Mesothelial cell of epicardium (in vitro differentiated cells): ENCODE measurements at regions not wholly inside any gene's neighbourhood (a gene's known extent, or its start where the extent isn't known, plus 50 kb on each side); places are given as distances from the start of the nearest gene placed in this dataset.

Source experiments
- DNase-seq, 2 experiments: peaks; one replicate each; pipeline ENCODE4 v3.0.0; 2021; ENCODE audit warnings: low spot score in 2 of 2; ENCODE audit not compliant: unreplicated experiment in 2 of 2
- H3K27ac Mint-ChIP-seq: 2 replicates; pipeline ENCODE4 v1.8.0; 2021; ENCODE audit warnings: mixed read lengths
- H3K27me3 Mint-ChIP-seq: 2 replicates; pipeline ENCODE4 v1.8.0; 2021; ENCODE audit warnings: low read depth, mixed read lengths
- H3K36me3 Mint-ChIP-seq: 2 replicates; pipeline ENCODE4 v1.8.0; 2021; ENCODE audit warnings: mixed read lengths
- H3K4me1 Mint-ChIP-seq: 2 replicates; pipeline ENCODE4 v1.8.0; 2021; ENCODE audit warnings: mixed read lengths
- H3K4me3 Mint-ChIP-seq: 2 replicates; pipeline ENCODE4 v1.8.0; 2021; ENCODE audit warnings: mild to moderate bottlenecking, moderate library complexity, mixed read lengths
- H3K9me3 Mint-ChIP-seq: 2 replicates; pipeline ENCODE4 v1.8.0; 2021; ENCODE audit warnings: mixed read lengths
- TF ChIP-seq, protein P1 (sequence below): fragments of 200-600 bp; sonication (generic); IDR thresholded peaks from one replicate; pipeline ENCODE4 v1.5.0; 2021; ENCODE audit warnings: antibody characterized with exemption; ENCODE audit not compliant: unreplicated experiment

- no peak for DNase-seq
- Mint-ChIP-seq H3K4me1 (peaks cover 18% of the 10 kb centered on the region), H3K27me3 (peaks cover 6% of the 10 kb centered on the region), H3K36me3 (no peaks in the 10 kb centered on the region), H3K4me3 (no peak overlapping the region), H3K27ac (no peak overlapping the region), H3K9me3 (peaks cover 17% of the 10 kb centered on the region)
- TF ChIP-seq, protein P1, sequence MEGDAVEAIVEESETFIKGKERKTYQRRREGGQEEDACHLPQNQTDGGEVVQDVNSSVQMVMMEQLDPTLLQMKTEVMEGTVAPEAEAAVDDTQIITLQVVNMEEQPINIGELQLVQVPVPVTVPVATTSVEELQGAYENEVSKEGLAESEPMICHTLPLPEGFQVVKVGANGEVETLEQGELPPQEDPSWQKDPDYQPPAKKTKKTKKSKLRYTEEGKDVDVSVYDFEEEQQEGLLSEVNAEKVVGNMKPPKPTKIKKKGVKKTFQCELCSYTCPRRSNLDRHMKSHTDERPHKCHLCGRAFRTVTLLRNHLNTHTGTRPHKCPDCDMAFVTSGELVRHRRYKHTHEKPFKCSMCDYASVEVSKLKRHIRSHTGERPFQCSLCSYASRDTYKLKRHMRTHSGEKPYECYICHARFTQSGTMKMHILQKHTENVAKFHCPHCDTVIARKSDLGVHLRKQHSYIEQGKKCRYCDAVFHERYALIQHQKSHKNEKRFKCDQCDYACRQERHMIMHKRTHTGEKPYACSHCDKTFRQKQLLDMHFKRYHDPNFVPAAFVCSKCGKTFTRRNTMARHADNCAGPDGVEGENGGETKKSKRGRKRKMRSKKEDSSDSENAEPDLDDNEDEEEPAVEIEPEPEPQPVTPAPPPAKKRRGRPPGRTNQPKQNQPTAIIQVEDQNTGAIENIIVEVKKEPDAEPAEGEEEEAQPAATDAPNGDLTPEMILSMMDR: no peak
Observed at GRCh38 chr16:52817696-52818095, 235.0 kb downstream of the CHD9NB start.

- no peak overlapping the region for H3K4me3 Mint-ChIP-seq
- peaks cover 15% of the 10 kb centered on the region for H3K4me1 Mint-ChIP-seq
- TF ChIP-seq, protein P1: no peak
- DNase-seq: no peak
- peaks cover 17% of the 10 kb centered on the region for H3K9me3 Mint-ChIP-seq
- H3K27ac Mint-ChIP-seq: no peak overlapping the region
- H3K36me3 Mint-ChIP-seq: no peaks in the 10 kb centered on the region
- H3K27me3 Mint-ChIP-seq: peaks cover 6% of the 10 kb centered on the region
Observed at GRCh38 chr16:52816993-52817392, 235.7 kb downstream of the CHD9NB start.

DNA sequence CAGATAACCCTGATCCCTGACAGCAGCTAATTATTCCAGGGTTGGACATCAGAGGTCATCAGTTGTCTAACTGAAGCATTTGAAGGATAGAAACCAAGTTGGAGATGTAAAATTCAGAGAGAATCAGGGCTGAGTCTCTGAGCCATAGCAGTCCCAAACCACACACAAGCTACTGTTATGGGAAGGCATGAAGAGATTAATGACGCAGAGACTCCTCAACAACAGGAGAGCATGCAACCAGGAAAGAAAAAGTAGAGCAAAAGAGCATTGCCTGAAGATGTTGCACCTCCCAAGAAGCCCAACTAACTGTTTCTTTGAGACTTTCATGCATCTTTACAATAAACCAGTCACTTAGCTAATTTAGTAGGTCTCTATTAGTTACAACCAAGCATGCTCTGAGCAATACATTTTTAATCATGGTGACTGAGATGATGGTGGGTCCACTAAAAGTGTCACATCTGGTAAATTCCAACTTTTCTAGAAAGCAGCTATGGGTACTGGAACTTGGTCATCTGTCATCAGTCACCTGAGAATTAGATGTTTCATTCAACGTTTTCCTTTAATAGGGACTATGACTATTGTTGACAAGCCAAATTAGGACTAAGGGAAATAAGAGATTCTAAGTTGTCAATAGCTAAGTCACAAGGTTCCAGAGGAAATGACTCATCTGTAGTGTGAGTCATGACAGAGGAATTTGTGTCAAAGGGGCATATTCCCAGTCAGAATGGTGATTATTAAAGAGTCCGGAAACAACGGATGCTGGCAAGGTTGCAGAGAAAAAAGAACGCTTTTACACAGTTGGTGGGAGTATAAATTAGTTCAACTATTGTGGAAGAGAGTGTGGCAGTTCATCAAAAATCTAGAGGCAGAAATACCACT, 239.8 kb downstream of the CHD9NB start:
- Mint-ChIP-seq H3K36me3 (no peaks in the 10 kb centered on the region), H3K4me3 (no peak overlapping the region), H3K27ac (no peak overlapping the region), H3K9me3 (peaks cover 25% of the 10 kb centered on the region), H3K27me3 (peaks cover 5% of the 10 kb centered on the region), H3K4me1 (no peaks in the 10 kb centered on the region)
- DNase-seq: no peak
- TF ChIP-seq, protein P1: no peak

DNA sequence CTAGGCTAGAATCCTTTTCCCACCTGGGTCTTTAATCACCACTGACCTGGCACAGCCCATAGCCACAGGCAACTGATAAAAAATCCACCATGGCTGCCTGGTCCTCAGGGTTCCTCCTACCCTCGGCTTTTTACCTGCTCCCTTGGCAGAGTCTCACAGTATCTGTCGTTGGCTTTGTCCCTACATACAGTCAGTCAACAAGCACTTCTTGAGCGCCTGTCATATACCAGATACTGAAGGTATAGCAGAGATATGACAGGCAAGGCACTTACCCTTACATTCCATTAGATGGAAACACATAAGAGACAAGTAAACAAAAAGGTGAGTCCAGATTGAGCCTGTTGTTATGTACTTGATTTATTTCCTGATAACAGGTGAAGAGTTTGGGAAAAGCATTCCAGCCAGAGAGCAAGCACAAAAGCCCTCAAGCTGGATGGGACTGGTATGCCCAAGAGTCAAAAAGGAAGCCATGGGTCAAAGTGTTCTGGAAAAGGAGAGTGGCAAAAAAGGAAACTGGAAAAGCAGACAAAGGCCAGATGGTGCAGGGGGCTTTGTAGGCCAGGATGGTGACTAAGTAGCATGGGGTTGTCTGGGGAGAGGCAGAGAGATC, 247.0 kb downstream of the CHD9NB start:
- TF ChIP-seq, protein P1: no peak
- peaks cover 12% of the 10 kb centered on the region for H3K27me3 Mint-ChIP-seq
- H3K27ac Mint-ChIP-seq: no peak overlapping the region
- H3K4me1 Mint-ChIP-seq: no peaks in the 10 kb centered on the region
- no peak for DNase-seq
- no peaks in the 10 kb centered on the region for H3K36me3 Mint-ChIP-seq
- H3K4me3 Mint-ChIP-seq: no peak overlapping the region
- H3K9me3 Mint-ChIP-seq: peaks cover 21% of the 10 kb centered on the region

DNA sequence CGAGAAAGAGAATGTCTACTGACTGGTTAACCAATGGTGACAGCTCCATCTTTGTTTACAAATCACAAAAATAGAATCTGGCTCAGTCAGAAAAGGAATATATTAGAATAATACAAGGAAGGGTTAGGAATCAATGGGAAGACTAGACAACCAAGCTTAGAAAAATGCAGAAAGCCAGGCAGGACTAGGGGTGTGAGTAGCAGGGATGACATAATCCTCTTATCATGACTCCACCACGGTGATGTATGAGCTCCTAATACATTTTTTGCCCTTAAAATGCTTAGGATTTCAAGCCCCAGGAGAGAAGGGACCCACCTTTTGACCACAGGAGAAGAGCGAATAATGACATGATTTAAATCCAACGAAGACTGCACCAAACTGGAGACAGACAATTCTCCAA, 252.3 kb downstream of the CHD9NB start:
- TF ChIP-seq, protein P1: no peak
- Mint-ChIP-seq H3K4me1 (no peaks in the 10 kb centered on the region), H3K9me3 (peaks cover 8% of the 10 kb centered on the region), H3K4me3 (no peak overlapping the region), H3K27ac (no peak overlapping the region), H3K36me3 (no peaks in the 10 kb centered on the region), H3K27me3 (peaks cover 12% of the 10 kb centered on the region)
- no peak for DNase-seq
